RWPE2 (cell line): ENCODE measurements at regions not wholly inside any gene's neighbourhood (a gene's known extent, or its start where the extent isn't known, plus 50 kb on each side); places are given as distances from the start of the nearest gene placed in this dataset.
A peak's percentile ranks its signal among the peaks of the same experiment; 100 is the strongest.

Experiments
- ATAC-seq: fragments of 200-7000 bp; cut with Tn5 transposase; 3 replicates; pipeline ENCODE4 v1.9.1; 2021; ENCODE audit warnings: low read depth
- DNase-seq: peaks from one replicate; pipeline ENCODE4 v3.0.0-alpha.2; 2020; ENCODE audit warnings: low spot score
- H3K27ac ChIP-seq: fragments of 450-650 bp; 2 replicates; pipeline ENCODE4 v1.5.1; 2017; ENCODE audit warnings: mild to moderate bottlenecking; ENCODE audit not compliant: poor library complexity, severe bottlenecking
- H3K27me3 ChIP-seq: fragments of 250-450 bp; sonication (Bioruptor Pico); 2 replicates; pipeline ENCODE4 v1.5.1; 2021; ENCODE audit warnings: mild to moderate bottlenecking, moderate library complexity; ENCODE audit not compliant: insufficient read depth, poor library complexity, severe bottlenecking
- H3K36me3 ChIP-seq: fragments of 250-450 bp; sonication (Bioruptor Pico); 2 replicates; pipeline ENCODE4 v1.5.1; 2020; ENCODE audit warnings: low read depth, mild to moderate bottlenecking, moderate library complexity
- H3K4me1 ChIP-seq: fragments of 250-450 bp; sonication (Bioruptor Pico); 2 replicates; pipeline ENCODE4 v1.5.1; 2021; ENCODE audit warnings: mild to moderate bottlenecking, moderate library complexity; ENCODE audit not compliant: insufficient read depth, poor library complexity, severe bottlenecking
- H3K4me3 ChIP-seq: fragments of 250-450 bp; sonication (Bioruptor Pico); 2 replicates; pipeline ENCODE4 v1.5.1; 2021; ENCODE audit warnings: mild to moderate bottlenecking, moderate library complexity; ENCODE audit not compliant: severe bottlenecking
- H3K9me3 ChIP-seq: fragments of 250-450 bp; sonication (Bioruptor Pico); 2 replicates; pipeline ENCODE4 v1.5.1; 2021; ENCODE audit warnings: mild to moderate bottlenecking, moderate library complexity; ENCODE audit not compliant: severe bottlenecking
- TF ChIP-seq, protein P1 (sequence below): fragments of 450-650 bp; IDR thresholded peaks from one replicate; pipeline ENCODE4 v1.5.1; 2017; ENCODE audit warnings: mild to moderate bottlenecking, moderate library complexity; ENCODE audit not compliant: poor library complexity, severe bottlenecking

- H3K9me3 ChIP-seq: no peaks in the 10 kb centered on the region
- H3K27ac ChIP-seq: peak overlapping the region; percentile 29
- DNase-seq: no peak
- H3K4me1 ChIP-seq: peaks cover 29% of the 10 kb centered on the region
- H3K36me3 ChIP-seq: no peaks in the 10 kb centered on the region
- TF ChIP-seq, protein P1, sequence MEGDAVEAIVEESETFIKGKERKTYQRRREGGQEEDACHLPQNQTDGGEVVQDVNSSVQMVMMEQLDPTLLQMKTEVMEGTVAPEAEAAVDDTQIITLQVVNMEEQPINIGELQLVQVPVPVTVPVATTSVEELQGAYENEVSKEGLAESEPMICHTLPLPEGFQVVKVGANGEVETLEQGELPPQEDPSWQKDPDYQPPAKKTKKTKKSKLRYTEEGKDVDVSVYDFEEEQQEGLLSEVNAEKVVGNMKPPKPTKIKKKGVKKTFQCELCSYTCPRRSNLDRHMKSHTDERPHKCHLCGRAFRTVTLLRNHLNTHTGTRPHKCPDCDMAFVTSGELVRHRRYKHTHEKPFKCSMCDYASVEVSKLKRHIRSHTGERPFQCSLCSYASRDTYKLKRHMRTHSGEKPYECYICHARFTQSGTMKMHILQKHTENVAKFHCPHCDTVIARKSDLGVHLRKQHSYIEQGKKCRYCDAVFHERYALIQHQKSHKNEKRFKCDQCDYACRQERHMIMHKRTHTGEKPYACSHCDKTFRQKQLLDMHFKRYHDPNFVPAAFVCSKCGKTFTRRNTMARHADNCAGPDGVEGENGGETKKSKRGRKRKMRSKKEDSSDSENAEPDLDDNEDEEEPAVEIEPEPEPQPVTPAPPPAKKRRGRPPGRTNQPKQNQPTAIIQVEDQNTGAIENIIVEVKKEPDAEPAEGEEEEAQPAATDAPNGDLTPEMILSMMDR: no peak
- ATAC-seq: peak; percentile 55; the same call in 2 of the 3 replicates
- H3K27me3 ChIP-seq: no peaks in the 10 kb centered on the region
- no peak overlapping the region for H3K4me3 ChIP-seq
These were observed 259.6 kb downstream of the BTG1 start for GRCh38 chr12:91885851-91886731.

GRCh38 chr12:91884230-91884629, 261.4 kb downstream of the BTG1 start:
- Histone ChIP-seq H3K27me3 (no peaks in the 10 kb centered on the region), H3K36me3 (no peaks in the 10 kb centered on the region), H3K4me3 (no peak overlapping the region), H3K9me3 (no peaks in the 10 kb centered on the region), H3K4me1 (peaks cover 11% of the 10 kb centered on the region), H3K27ac (no peak overlapping the region)
- ATAC-seq: no peak
- DNase-seq: no peak
- TF ChIP-seq, protein P1: no peak

DNA sequence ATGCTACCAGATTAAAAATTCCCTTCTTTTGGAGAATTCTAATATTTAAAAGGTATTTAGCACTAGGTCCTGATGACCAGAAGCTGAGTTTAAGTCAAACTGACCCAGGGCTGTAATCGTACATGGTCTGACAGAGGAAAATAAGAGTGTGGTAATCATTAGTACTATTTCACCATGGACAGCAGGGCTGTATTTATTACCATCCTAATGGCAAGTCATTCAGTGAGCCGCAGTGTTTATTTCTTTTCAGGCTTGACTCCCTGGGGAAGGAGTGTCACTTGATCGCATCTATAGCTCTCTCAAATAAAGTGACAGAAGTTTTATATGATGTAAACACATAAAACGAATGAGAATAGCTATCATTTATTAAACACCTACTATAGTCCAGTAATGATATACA, 261.8 kb downstream of the BTG1 start:
- H3K4me1 ChIP-seq: peaks cover 11% of the 10 kb centered on the region
- no peaks in the 10 kb centered on the region for H3K27me3 ChIP-seq
- no peak overlapping the region for H3K27ac ChIP-seq
- DNase-seq: no peak
- H3K9me3 ChIP-seq: no peaks in the 10 kb centered on the region
- TF ChIP-seq, protein P1: no peak
- no peak for ATAC-seq
- no peaks in the 10 kb centered on the region for H3K36me3 ChIP-seq
- H3K4me3 ChIP-seq: no peak overlapping the region

DNA sequence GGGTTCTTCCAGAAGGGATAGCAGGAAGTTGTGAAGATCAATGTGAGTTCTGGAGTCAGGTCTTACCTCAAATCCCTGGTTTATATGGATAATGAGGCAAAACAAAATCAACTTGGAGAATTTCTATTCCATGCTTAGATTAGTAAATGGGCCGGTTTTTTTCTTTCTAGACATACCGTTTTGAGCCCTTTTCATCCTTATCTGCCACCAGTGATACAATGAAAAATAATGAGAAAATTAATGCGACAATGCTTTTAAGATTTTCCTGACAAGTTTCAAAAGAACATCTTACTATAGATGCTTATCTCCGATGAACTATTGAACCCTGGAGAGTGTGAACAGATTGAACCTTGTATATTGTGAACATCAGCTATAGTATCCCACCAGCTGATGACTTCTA, 262.7 kb downstream of the BTG1 start:
- DNase-seq: no peak
- H3K4me1 ChIP-seq: peaks cover 11% of the 10 kb centered on the region
- no peak overlapping the region for H3K4me3 ChIP-seq
- no peaks in the 10 kb centered on the region for H3K27me3 ChIP-seq
- H3K9me3 ChIP-seq: no peaks in the 10 kb centered on the region
- H3K27ac ChIP-seq: no peak overlapping the region
- ATAC-seq: no peak
- TF ChIP-seq, protein P1: no peak
- H3K36me3 ChIP-seq: no peaks in the 10 kb centered on the region

- H3K4me3 ChIP-seq: no peak overlapping the region
- no peak overlapping the region for H3K27ac ChIP-seq
- H3K4me1 ChIP-seq: peaks cover 4% of the 10 kb centered on the region
- DNase-seq (no peak), ATAC-seq (no peak)
- H3K9me3 ChIP-seq: no peaks in the 10 kb centered on the region
- H3K27me3 ChIP-seq: no peaks in the 10 kb centered on the region
- no peaks in the 10 kb centered on the region for H3K36me3 ChIP-seq
- TF ChIP-seq, protein P1: no peak
These were observed 265.1 kb downstream of the BTG1 start for GRCh38 chr12:91880528-91880927.
